Dermis microvascular lymphatic vessel endothelial cell (primary cell): ENCODE measurements at regions not wholly inside any gene's neighbourhood (a gene's known extent, or its start where the extent isn't known, plus 50 kb on each side); places are given as distances from the start of the nearest gene placed in this dataset.
"Not testable (repeated sequence)": the region's sequence is repeated elsewhere in the genome, so short reads cannot be mapped to it uniquely, and the experiment has no call there.

Experiments
- DNase-seq, 2 donors: peaks; one replicate each; pipeline versions ENCODE4 v3.0.0 to v3.0.0-alpha.2; 2010; ENCODE audit warnings: low read depth in 2 of 2

DNA sequence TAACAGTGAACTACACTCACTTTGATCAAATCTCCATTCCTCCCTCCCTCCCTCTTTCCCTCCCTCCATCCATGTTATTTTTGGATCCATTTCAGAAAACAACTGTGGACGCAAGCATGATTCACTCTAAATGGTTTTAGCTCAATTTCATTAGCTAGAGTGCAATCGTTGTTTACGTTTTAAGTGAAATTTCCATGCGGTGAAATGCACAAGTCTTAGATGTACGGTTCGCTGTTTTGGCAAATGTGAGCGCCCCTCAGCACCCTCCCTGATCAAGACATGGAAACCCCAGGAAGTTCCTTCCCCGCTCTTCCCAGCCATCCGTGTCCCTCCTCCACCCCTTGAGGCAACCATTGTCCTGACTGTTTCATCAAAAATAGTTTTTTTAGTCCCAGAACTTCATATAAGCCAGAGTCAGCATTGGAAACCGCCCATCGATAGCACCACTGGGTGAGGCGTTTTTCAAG is 206.3 kb downstream of the NPIPB11 start:
- peak in 1 of 2 donors; percentile 37 for DNase-seq

DNA sequence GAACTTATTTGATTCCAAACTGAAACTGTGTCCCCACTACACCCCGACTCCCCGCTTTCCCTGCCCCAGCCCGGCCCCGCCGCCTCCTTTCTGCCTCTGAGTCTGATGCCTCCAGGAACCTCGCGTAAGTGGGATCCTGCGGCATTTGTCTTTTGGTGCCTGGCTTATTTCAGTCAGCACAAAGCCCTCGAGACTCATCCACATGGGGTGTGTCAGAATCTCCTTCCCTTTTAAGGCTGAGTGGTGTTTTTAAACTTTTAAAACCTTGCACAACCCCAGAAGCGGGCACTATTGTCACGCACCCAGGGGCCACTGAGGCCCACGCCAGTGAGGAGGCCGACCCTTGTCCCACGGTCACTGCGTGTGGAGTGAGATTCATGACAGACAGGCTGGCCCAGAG is 206.9 kb downstream of the NPIPB11 start:
- not testable (repeated sequence) for DNase-seq

DNA sequence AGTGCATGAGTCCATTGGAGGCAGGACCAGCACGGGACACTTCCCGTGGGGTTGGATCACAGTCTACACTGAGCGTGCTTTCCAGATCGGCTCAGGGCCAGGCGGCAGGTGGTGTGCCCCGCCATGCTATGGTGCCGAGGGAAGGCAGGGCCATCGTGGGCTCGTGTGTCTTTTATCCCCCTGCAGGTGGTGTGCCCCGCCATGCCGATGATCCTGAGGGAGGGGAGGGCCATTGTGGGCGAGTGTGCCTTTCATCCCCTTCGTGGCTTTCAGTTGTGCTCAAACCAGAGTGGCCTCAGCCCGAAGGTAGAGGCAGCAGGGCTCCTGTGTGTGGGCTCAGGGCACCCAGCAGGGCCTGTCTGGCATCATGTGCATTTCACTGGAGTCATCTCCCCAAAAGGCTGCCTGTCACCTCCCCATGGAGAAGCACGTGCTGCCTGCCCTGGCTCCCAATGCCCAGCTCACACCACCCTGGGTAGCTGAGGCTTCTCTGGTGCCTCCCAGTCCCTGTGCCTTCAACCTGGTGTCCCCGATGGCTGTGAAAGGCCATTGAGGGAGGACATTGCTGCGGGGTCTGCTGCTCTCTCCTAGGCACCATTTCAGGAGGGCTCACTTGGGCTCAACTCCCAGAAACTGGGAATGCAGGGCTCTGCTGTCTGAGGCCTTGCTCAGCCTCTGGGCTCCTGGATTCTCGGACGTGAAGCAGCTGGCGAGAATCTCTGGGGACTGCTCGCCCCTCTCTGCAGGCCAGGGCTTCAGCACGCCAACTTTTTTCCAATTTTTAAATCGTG is 207.6 kb downstream of the NPIPB11 start:
- DNase-seq, result no peak

DNA sequence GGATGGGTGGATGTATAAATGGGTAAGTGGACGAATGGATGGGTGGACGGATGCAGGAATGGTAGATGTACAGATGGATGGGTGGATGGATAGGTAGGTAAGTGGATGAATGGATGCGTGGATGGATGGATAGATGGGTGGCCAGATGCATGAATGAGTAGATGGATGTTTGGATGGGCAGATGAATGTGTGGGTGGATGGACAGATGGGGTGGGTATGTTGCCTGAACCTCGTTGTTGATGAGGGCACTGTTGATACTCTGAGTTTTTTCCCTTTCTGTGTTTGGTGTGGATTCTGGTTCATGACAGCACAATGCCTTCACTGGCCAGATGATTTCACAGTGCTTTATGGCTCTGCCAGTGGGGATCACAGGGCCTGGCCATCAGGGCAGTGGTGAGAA is 208.3 kb downstream of the NPIPB11 start:
- DNase-seq, result no peak

DNA sequence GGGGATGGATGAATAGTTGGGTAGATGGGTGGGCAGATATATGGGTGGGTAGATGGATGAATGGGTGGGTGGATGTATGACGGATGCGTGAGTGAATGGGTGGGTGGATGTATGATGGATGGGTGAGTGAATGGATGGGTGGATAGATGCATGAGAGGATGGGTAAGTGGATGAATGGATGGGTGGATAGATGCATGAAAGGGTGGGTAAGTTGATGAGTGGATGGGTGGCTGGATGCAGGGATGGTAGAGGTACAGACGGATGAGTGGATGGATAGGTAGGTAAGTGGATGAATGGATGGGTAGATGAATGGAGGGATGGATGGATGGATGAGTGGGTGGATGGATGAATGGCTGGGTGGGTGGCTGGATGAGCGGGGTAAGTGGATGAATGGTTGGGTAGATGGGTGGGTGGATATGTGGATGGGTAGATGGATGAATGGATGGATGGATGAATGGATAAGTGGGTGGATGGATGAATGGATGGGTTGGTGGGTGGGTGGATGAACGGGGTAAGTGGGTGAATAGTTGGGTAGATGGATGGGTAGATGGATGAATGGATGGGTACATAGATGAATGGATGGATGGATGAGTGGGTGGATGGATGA is 208.9 kb downstream of the NPIPB11 start:
- not testable (repeated sequence) for DNase-seq

DNA sequence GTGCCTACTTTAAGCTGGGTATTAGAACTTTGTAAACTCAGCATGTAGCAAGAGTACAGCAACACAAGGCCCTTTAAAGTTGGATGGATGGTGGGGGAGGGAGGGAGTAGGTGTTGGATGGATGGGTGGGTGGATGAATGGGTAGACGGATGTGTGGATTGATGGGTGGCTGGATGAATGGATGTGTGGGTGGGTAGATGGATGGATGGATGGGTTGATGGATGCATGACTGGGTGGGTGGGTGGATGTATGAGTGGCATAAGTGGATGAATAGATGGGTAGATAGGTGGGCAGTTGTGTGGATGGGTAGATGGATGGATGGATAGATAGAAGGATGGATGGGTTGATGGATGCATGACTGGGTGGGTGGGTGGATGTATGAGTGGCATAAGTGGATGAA is 209.8 kb downstream of the NPIPB11 start:
- not testable (repeated sequence) for DNase-seq

DNA sequence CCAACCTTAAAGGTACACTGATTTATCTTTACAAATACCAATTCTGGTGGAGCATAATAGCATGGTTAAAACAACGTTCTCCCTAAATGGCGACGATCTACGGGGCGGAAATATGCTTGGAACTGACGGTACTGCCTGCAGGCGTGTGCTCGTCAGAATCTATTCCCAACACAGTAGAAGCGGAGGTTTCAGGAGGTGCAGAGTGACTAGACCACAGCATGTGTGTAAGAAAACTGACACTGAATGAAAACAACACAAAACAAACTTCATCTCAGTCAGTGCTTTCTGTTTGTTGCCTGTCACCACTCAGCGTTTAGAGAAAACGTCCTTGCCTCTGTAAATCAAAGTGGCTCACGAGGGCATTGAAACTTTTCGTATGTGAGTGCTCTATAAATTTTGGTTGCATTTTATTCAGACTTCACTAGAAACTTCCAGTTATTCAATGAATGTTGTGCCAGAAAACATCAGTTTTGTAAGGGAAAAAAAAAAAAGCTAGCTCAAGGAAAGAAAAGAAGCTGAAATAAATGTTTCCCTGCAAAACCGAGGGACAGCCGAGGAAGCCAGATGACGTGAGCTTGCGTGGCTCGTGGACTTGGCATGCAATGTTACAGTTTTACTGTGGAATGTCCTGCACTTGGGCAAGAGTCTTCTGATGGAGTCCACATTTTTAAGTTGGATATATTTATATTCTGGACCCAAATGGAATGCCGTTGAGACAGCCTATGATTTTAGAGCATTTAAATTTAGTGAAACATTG is 210.4 kb downstream of the LAT start:
- not testable (repeated sequence) for DNase-seq

DNA sequence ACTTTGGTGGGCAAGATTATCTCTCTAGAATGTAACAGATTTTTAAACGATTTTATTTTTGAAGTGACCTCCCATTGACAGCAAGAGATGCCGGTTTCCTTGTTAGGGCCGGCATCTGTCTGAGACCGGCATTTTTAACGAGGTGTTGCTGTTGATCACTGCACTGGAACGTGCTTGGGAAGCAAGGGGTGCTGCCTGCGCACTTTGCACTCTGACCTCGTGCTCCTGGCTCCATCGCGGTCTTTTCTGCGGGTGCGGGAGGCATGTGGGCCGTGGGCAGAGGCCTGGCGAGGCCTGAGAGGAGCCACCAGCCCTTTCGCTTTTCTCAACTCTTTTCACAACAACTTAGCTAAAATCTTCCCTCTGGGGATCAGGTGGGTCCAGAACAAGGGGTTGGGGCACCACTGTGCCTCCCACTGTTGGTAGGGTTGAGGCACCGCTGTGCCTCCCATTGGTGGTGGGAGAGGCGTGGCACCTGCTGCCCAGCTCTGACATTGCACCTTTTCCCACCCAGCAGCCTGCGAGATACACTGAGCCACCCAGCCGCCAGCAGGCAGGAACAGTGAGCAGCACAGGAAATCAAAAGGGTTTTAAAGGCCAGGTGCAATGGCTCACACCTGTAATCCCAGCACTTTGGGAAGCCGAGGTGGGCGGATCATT is 209.5 kb downstream of the LAT start:
- DNase-seq, result not testable (repeated sequence)

DNA sequence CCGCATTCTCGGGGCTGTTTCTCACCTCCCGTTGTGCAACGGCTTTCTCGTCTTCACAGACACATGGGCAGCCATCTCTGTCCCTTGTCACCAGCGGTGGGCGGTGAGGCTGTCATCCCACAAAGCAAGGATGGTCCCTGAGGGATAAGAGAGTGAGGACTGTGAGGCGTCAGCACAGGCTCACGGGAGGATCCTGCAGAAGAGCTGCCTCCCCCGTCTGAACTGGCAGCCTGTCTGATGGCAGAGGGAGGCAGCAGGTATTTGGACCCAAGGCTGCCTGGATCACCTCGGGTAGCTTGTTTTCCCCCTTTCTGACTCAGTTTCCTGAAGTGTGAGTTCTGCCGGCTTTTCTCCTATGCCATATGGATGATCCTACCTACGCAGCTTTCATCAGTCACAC is 208.8 kb downstream of the LAT start:
- not testable (repeated sequence) for DNase-seq

DNA sequence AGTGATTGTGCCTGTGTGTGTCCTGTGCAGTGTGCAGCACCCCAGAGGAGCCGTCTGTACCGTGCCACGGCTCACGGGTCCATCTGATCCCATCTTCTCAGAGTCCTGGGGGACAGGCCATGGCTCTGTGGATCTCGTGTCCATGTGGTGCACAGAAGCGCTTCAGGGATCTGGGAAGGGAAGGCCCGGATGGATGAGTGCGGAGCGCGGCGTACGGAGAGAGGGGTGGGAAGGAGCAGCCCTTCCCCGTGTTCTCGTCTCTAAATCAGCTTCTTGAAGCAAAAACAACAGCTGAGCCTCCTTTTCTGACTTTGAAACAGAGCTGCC is 208.4 kb downstream of the LAT start:
- DNase-seq, result not testable (repeated sequence)

DNA sequence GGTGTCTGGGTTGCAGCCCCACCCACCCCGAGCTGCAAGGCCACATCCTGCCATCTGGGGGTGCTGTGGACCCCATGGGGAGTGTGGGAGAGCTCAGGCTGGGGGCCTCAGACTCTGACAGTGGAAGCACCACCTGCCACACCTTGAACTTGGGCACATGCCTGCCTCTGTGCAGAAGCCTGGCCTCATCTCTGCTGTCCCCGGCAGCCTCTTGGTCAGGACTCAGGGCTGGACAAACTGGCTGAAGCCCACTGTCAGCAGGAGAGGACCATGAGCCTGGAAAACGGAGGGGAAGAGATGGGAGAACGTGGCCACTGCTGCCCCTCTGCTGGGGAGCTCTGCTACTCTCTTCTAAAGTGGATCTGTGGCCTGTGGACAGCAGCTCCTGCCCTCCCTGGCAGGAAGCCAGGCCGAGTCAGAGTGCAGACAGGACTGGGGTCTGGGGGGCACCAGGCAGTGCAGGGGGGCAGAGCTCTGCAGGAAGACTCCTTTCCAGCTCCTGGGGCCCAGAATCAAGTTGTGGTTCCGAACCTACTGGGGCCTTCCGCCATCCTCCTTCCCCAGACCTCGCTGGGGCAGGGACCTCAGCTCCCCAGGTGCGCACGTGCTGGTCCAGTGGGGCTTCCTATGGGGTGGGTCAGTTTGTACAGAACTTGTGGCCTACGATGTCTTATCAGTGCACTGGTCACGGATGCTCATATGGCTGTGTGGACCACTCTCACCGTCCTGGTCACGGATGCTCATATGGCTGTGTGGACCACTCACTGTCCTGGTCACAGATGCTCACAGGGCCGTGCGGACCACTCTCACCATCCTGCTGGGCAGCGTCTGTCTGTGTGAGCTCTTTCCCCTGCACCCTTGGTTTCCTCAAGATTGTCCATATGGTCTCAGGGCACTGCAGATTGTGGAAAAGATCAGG is 207.7 kb downstream of the LAT start:
- DNase-seq, result no peak

DNA sequence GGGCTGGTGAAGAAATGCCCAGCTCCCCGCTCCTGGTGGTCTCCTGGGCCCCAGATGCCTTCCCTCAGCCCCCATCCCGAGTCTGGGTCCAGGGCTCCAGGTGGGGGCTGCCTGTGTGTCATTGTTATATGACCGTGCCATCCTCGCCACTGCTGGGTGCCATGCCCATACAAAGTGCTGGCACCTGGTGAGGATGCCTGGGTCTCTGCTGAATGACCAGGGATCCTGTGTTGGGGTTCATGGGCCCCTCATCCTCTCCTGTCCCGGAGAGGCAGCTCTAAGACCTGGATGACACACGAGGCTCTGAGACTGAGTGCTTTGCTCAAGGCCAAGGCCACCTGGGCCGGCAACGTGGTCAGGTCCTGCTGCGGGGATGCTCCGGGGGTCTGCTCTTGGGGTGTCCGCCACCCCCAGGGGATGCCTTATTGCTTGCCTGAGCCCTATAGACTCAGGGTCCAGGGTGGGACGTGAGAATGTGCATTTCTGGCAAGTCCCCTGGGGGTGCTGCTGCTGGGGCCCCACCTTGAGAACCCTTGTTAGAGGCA is 206.9 kb downstream of the LAT start:
- DNase-seq, result not testable (repeated sequence)

DNA sequence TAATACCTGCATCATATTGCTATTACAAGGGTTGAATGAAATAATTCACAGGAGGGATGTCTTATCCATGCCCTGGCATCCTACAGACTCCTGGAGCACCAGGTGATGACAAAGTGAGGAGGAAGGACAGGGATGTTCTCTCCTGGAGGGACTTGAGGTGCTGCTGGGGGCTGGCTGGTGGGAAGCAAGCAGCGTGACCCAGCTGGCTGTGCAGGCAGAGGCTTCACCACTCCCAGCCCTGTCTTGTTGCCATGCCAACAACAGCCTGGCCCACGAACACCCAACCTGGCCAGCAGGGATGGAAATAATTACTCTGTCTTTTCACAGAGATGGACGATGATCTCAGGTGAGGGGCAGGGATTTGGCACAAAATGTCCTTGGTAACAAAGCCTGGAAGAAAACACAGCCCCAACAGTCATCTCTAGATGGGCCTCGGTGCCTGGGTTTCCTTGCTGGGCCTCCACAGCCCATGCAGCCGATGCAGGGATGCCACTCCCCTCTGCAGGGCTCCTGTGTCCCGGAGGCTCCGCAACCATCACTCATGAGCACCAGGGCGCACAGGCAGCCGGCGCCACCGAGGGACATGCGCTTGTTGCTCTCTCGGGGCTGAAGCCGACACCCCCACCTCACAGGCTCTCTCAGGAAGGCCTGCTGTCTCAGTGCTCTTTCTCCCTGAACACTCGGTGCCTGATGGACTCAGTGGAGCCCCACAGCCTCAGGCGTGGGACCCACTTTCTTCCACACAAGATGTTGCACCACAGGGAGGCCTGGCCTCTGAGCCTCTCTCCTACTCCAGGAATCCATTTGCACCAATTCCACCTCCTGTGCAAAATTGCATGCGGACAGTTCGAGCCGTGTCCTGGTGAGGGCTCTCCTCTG is 205.9 kb downstream of the LAT start:
- DNase-seq, result not testable (repeated sequence)

DNA sequence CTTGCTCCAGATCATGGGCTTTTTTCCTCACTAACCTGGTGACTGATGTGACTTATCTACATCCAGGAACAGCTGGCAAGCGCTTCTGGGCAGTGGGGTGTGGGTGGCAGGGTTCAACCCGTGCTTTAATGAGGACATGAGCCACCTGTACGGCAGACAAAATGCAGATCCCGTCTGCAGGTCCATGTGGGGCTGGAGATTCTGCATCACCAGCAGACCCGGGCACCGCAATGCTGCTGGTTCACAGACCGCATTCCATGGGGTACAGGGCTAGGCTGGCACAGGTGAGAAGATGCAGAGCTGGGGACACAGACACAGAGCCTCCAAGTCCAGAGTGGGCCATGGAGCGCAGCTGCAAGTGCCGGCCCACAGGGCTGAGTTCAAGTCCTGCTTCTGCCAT is 204.0 kb downstream of the LAT start:
- DNase-seq, result not testable (repeated sequence)

DNA sequence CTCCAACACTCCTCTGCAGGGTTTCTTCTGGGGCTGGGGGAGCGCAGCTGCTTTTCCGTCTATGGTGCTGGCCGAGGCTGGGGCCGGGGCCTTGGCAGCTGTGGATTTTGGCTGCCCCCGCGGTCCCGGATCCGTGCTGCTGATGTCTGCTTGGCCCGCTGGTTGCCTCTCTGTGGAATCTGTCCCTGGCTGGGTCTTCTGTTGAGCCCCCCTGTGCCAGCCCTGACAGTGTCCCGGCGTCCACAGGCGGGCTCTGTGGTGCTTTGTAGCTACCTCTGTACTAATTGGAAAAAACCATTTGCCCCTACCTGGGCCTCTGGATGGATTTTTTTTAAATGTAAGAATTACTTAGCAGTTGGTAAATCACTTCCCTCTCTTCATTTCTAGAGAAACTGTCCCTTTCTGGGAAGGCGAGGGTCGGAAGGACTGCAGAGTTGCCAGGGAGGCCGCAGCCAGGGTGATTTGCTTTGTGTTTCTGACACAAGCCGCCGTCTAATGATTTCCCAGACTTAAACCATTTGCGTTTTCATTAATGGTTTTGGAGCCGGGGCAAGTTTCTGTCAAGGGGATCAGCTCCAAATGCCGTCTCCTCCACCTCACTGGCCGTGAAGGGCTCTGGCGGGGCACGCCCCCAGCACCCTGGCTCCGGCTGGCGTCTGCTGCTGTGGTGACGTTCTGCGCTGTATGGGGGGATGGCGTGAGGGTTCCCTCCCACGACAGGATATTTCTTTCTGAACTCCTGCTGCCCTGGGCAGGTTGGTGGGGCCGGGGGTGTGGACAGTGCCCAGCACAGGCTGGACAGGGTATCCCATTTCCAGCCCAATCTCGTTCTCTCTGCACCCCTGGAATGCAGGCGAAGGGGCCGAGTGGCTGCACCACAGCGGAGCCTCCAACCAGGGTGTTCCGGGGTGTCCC is 201.7 kb downstream of the LAT start:
- DNase-seq, result not testable (repeated sequence)

DNA sequence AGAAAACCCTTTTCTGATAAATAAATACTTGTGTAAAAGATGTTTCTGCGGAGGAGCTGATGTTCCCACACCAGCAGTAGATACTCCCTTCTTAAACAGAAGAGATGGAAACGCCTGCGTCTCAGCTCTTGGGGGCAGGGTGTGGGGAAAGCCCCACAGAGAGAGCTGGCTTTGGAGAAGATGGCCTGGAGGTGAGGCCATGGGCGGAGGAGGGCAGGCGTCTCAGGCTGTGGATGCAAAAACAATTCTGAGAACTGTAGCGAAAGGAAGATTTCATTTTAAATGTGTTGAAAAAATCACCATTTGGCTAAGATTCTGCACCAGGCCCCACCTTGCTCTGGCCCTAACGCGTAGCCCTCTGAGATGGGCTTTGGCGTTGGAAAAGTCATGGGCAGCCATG is 201.0 kb downstream of the LAT start:
- not testable (repeated sequence) for DNase-seq

DNA sequence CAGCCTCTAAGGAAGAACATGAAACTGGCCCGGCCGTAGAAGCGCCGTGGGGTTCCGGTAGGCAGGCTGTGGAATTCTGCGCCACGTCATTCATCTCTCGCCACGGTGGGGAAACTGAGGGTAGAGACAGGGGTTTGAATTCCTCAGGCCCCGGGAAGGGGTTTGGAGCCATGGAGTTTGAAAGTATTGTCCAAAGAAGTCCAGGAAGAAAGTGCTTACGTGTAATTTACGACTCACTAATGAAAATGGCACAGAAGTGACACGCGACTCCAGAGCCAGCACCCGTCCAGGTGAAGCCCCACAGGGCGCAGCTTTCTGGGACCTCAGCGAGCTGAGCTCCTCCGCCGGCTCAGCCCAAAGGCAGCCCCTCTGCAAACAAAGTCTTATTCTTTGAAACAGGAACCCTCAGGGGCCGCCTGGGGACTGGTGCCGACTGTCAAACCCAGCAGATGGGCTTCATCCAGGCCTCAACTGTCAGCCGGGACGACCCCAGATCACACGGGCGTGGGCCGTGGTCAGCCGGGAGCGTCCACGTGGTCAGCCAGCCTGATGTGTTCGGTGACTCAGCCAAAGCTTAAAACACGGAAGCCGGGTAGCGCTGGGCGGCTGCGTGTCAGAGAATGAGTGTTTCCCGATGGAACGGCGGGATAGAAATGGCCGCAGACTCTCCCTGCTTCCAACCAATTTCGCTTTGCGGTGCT is 200.0 kb downstream of the LAT start:
- DNase-seq, result not testable (repeated sequence)
